Ascending aorta (tissue), 2 donors: ENCODE measurements at regions not wholly inside any gene's neighbourhood (a gene's known extent, or its start where the extent isn't known, plus 50 kb on each side); places are given as distances from the start of the nearest gene placed in this dataset.
A peak's percentile ranks its signal among the peaks of the same experiment; 100 is the strongest.

Source experiments
- DNase-seq, 2 donors: peaks; one replicate each; pipeline ENCODE4 v3.0.0-alpha.2; 2019; ENCODE audit warnings: low spot score in 2 of 2
- H3K27ac ChIP-seq, 2 donors: fragments of 200-600 bp; sonication (generic); one replicate each; pipeline ENCODE4 v1.5.1; 2016 to 2017; ENCODE audit warnings: mild to moderate bottlenecking in 1 of 2
- H3K27me3 ChIP-seq: fragments of 200-600 bp; sonication (generic); one replicate; pipeline ENCODE4 v1.5.1; 2017
- H3K36me3 ChIP-seq, 2 donors: fragments of 200-600 bp; sonication (generic); one replicate each; pipeline ENCODE4 v1.5.1; 2016
- H3K4me1 ChIP-seq, 2 donors: fragments of 200-600 bp; sonication (generic); one replicate each; pipeline ENCODE4 v1.5.1; 2016 to 2017; ENCODE audit warnings: mild to moderate bottlenecking in 1 of 2
- H3K4me3 ChIP-seq, 2 donors: fragments of 200-600 bp; sonication (generic); one replicate each; pipeline ENCODE4 v1.5.1; 2016 to 2017; ENCODE audit warnings: mild to moderate bottlenecking in 1 of 2
- H3K9me3 ChIP-seq, 2 donors: fragments of 200-600 bp; sonication (generic); one replicate each; pipeline ENCODE4 v1.5.1; 2016
- CTCF ChIP-seq, 3 experiments: fragments of 200-600 bp in 2 of 3; fragments of 450-650 bp in 1 of 3; sonication (generic) in 2 of 3; IDR thresholded peaks; one replicate each; pipeline ENCODE4 v1.5.1; 2016 to 2019; ENCODE audit warnings: antibody characterized with exemption in 3 of 3, mild to moderate bottlenecking in 1 of 3, moderate library complexity in 1 of 3
- intact Hi-C: fragments of 100-400 bp; cut with DNase I; formaldehyde crosslinking; loops from one replicate; pipeline ENCODE4 v1.15.1; 2023

GRCh38 chr13:39941911-39942551, 286.6 kb downstream of the COG6 start:
- H3K4me1 ChIP-seq, result no peaks in the 10 kb centered on the region
- no peak for DNase-seq
- no peaks in the 10 kb centered on the region for H3K27me3 ChIP-seq
- no peaks in the 10 kb centered on the region for H3K9me3 ChIP-seq
- no peak overlapping the region for H3K4me3 ChIP-seq
- H3K27ac ChIP-seq, result no peak overlapping the region
- intact Hi-C loops, result loop anchor here (1.0 to 5.0 kb wide), 2 partner anchors 725 to 741 kb away; partner anchors contain the start of gene FOXO1
- no peaks in the 10 kb centered on the region for H3K36me3 ChIP-seq
- no peak for TF ChIP-seq CTCF (IDR thresholded peaks at IDR 0.05)

GRCh38 chr13:39942552-39943273, 287.3 kb downstream of the COG6 start:
- Histone ChIP-seq H3K27me3 (no peaks in the 10 kb centered on the region), H3K27ac (no peak overlapping the region), H3K9me3 (no peaks in the 10 kb centered on the region), H3K36me3 (no peaks in the 10 kb centered on the region), H3K4me3 (no peak overlapping the region), H3K4me1 (no peaks in the 10 kb centered on the region)
- intact Hi-C loops, result loop anchor here (1.0 to 5.0 kb wide), 2 partner anchors 725 to 741 kb away; partner anchors contain the start of gene FOXO1
- TF ChIP-seq CTCF (IDR thresholded peaks at IDR 0.05), result peak; percentile 81 to 91 (median 86)
- DNase-seq, result peak in 1 of 2 donors; percentile 83

- H3K27ac ChIP-seq, result no peak overlapping the region
- no peak for TF ChIP-seq CTCF (IDR thresholded peaks at IDR 0.05)
- DNase-seq, result no peak
- intact Hi-C loops, result loop anchor here (5.0 kb wide), 1 partner anchor 724 kb away; the partner anchor contains the start of gene FOXO1
- no peaks in the 10 kb centered on the region for H3K36me3 ChIP-seq
- no peaks in the 10 kb centered on the region for H3K9me3 ChIP-seq
- no peaks in the 10 kb centered on the region for H3K27me3 ChIP-seq
- no peak overlapping the region for H3K4me3 ChIP-seq
- H3K4me1 ChIP-seq, result no peaks in the 10 kb centered on the region
Observed at GRCh38 chr13:39943711-39944110, 288.2 kb downstream of the COG6 start.

- DNase-seq, result no peak
- H3K27me3 ChIP-seq, result no peaks in the 10 kb centered on the region
- no peak for TF ChIP-seq CTCF (IDR thresholded peaks at IDR 0.05)
- no peak overlapping the region for H3K27ac ChIP-seq
- H3K36me3 ChIP-seq, result no peaks in the 10 kb centered on the region
- H3K9me3 ChIP-seq, result no peaks in the 10 kb centered on the region
- intact Hi-C loops, result no loop called here
- H3K4me1 ChIP-seq, result no peaks in the 10 kb centered on the region
- no peak overlapping the region for H3K4me3 ChIP-seq
Observed at GRCh38 chr13:39945226-39945625, 289.8 kb downstream of the COG6 start.

- Histone ChIP-seq H3K9me3 (no peaks in the 10 kb centered on the region), H3K4me1 (no peaks in the 10 kb centered on the region), H3K36me3 (no peaks in the 10 kb centered on the region), H3K4me3 (no peak overlapping the region), H3K27me3 (no peaks in the 10 kb centered on the region), H3K27ac (no peak overlapping the region)
- intact Hi-C loops, result no loop called here
- no peak for DNase-seq
- TF ChIP-seq CTCF (IDR thresholded peaks at IDR 0.05), result no peak
Observed at GRCh38 chr13:39946769-39947168, 291.3 kb downstream of the COG6 start.
